ENCODE measurements at regions not wholly inside any gene's neighbourhood (a gene's known extent, or its start where the extent isn't known, plus 50 kb on each side); places are given as distances from the start of the nearest gene placed in this dataset.
"Not testable (repeated sequence)": the region's sequence is repeated elsewhere in the genome, so short reads cannot be mapped to it uniquely, and the experiment has no call there.

- Histone ChIP-seq H3K27me3 (replicated peaks; ENCODE audit: insufficient read depth) (no peaks in the 10 kb centered on the region), H3K36me3 (no peaks in the 10 kb centered on the region), H3K4me1 (replicated peaks) (no peaks in the 10 kb centered on the region), H3K9me3 (no peaks in the 10 kb centered on the region), H3K27ac (no peak overlapping the region), H3K4me3 (no peak overlapping the region)
- 48% methylated on average over 1 of the region's 1 CpG for WGBS
- DNase-seq (ENCODE audit: low spot score): no peak
- intact Hi-C loops (cut with DNase I): no loop called here
- TF ChIP-seq POLR2AphosphoS5 (IDR thresholded peaks at IDR 0.05) (no peak), CTCF (IDR thresholded peaks at IDR 0.05) (no peak), POLR2A (IDR thresholded peaks at IDR 0.05) (no peak)
These were observed 136.8 kb upstream of the RAPGEF2 start for GRCh38 chr4:158966091-158966490.

GRCh38 chr4:158968961-158969360 is 133.9 kb upstream of the RAPGEF2 start:
- WGBS: 83% methylated on average over 3 of the region's 3 CpGs
- no peaks in the 10 kb centered on the region for H3K4me1 ChIP-seq (replicated peaks)
- no peak overlapping the region for H3K27ac ChIP-seq
- no peaks in the 10 kb centered on the region for H3K9me3 ChIP-seq
- H3K27me3 ChIP-seq (replicated peaks; ENCODE audit: insufficient read depth): no peaks in the 10 kb centered on the region
- DNase-seq (ENCODE audit: low spot score): no peak
- no peaks in the 10 kb centered on the region for H3K36me3 ChIP-seq
- no peak overlapping the region for H3K4me3 ChIP-seq
- intact Hi-C loops (cut with DNase I): no loop called here
- TF ChIP-seq POLR2A (IDR thresholded peaks at IDR 0.05): no peak
- TF ChIP-seq POLR2AphosphoS5 (IDR thresholded peaks at IDR 0.05): no peak
- no peak for TF ChIP-seq CTCF (IDR thresholded peaks at IDR 0.05)

GRCh38 chr4:158970812-158971211 is 132.1 kb upstream of the RAPGEF2 start:
- H3K36me3 ChIP-seq: no peaks in the 10 kb centered on the region
- no peaks in the 10 kb centered on the region for H3K9me3 ChIP-seq
- no peak overlapping the region for H3K4me3 ChIP-seq
- no peak overlapping the region for H3K27ac ChIP-seq
- TF ChIP-seq POLR2A (IDR thresholded peaks at IDR 0.05) (no peak), POLR2AphosphoS5 (IDR thresholded peaks at IDR 0.05) (no peak), CTCF (IDR thresholded peaks at IDR 0.05) (no peak)
- H3K27me3 ChIP-seq (replicated peaks; ENCODE audit: insufficient read depth): no peaks in the 10 kb centered on the region
- DNase-seq (ENCODE audit: low spot score): no peak
- WGBS: 64% methylated on average over 3 of the region's 3 CpGs
- no peaks in the 10 kb centered on the region for H3K4me1 ChIP-seq (replicated peaks)
- intact Hi-C loops (cut with DNase I): no loop called here

GRCh38 chr4:158974438-158974837 is 128.4 kb upstream of the RAPGEF2 start:
- WGBS: 71% methylated on average over 2 of the region's 2 CpGs
- H3K9me3 ChIP-seq; H3K4me1 ChIP-seq (replicated peaks); H3K27ac ChIP-seq; H3K27me3 ChIP-seq (replicated peaks; ENCODE audit: insufficient read depth); H3K4me3 ChIP-seq; intact Hi-C loops (cut with DNase I); DNase-seq (ENCODE audit: low spot score); H3K36me3 ChIP-seq: not testable (repeated sequence)

GRCh38 chr4:158980711-158981110 is 122.2 kb upstream of the RAPGEF2 start:
- H3K36me3 ChIP-seq; H3K9me3 ChIP-seq; intact Hi-C loops (cut with DNase I); H3K27ac ChIP-seq; H3K27me3 ChIP-seq (replicated peaks; ENCODE audit: insufficient read depth); H3K4me3 ChIP-seq; DNase-seq (ENCODE audit: low spot score); H3K4me1 ChIP-seq (replicated peaks): not testable (repeated sequence)
- WGBS: 88% methylated on average over 5 of the region's 5 CpGs

- Histone ChIP-seq H3K36me3 (no peaks in the 10 kb centered on the region), H3K9me3 (no peaks in the 10 kb centered on the region), H3K4me3 (no peak overlapping the region), H3K27ac (no peak overlapping the region), H3K4me1 (replicated peaks) (no peaks in the 10 kb centered on the region), H3K27me3 (replicated peaks; ENCODE audit: insufficient read depth) (no peaks in the 10 kb centered on the region)
- intact Hi-C loops (cut with DNase I): no loop called here
- TF ChIP-seq POLR2A (IDR thresholded peaks at IDR 0.05) (no peak), CTCF (IDR thresholded peaks at IDR 0.05) (no peak), POLR2AphosphoS5 (IDR thresholded peaks at IDR 0.05) (no peak)
- WGBS: 92% methylated on average over 5 of the region's 5 CpGs
- DNase-seq (ENCODE audit: low spot score): no peak
These were observed 111.2 kb upstream of the RAPGEF2 start for GRCh38 chr4:158991534-158992155.

Data from prostate gland (tissue), 2 donors.